ENCODE measurements at regions not wholly inside any gene's neighbourhood (a gene's known extent, or its start where the extent isn't known, plus 50 kb on each side); places are given as distances from the start of the nearest gene placed in this dataset.

- TF ChIP-seq TFDP2 (CRISPR knock-in tag; IDR thresholded peaks at IDR 0.05) (peak; percentile 52; the same call in 1 of the 2 replicates), GPN1 (CRISPR knock-in tag; IDR thresholded peaks at IDR 0.05; ENCODE audit: borderline replicate concordance) (no peak), GABPA (IDR thresholded peaks at IDR 0.05; ENCODE audit: low read depth, low read length) (peak; percentile 88), GABPA (CRISPR knock-in tag; IDR thresholded peaks at IDR 0.05; ENCODE audit: low read depth) (peak; percentile 97), ZNF570 (CRISPR knock-in tag; IDR thresholded peaks at IDR 0.05; ENCODE audit: borderline replicate concordance) (no peak), YEATS2 (CRISPR knock-in tag; IDR thresholded peaks at IDR 0.05; ENCODE audit: borderline replicate concordance) (peak; percentile 67; the same call in 1 of the 2 replicates), ZNF430 (CRISPR knock-in tag; IDR thresholded peaks at IDR 0.05) (0 out of 2 replicates have a peak, but pooled peaks have one; percentile 22), ZBTB3 (CRISPR knock-in tag; IDR thresholded peaks at IDR 0.05; ENCODE audit: borderline replicate concordance, low read depth) (peak; percentile 60; the same call in 1 of the 2 replicates)
These were observed 63.1 kb upstream of the IRF2 start (continued) for GRCh38 chr4:184537269-184538022.

- H3K79me2 ChIP-seq (ENCODE audit: insufficient read depth, low read length) = no peaks in the 10 kb centered on the region
- DNase-seq (ENCODE audit: low spot score) (no peak), ATAC-seq (no peak; the same call in 1 of the 3 replicates), FAIRE-seq (no peak)
- no peaks in the 10 kb centered on the region for H3K36me3 ChIP-seq (replicated peaks in 1 of 2; ENCODE audit: control insufficient read depth in 1 of 2, insufficient read depth in 2 of 2, low read length in 2 of 2)
- peak overlapping the region; percentile 49 for H2AFZ ChIP-seq (ENCODE audit: low read length)
- peak overlapping the region; percentile 93 for H3K4me2 ChIP-seq (ENCODE audit: low read depth, low read length)
- no peak for TF ChIP-seq ZNF598 (CRISPR knock-in tag; IDR thresholded peaks at IDR 0.05; ENCODE audit: borderline replicate concordance)
- TF ChIP-seq TFDP1 (CRISPR knock-in tag; IDR thresholded peaks at IDR 0.05; ENCODE audit: borderline replicate concordance) = no peak
- TF ChIP-seq GLI4 (CRISPR knock-in tag; IDR thresholded peaks at IDR 0.05; ENCODE audit: borderline replicate concordance) = 0 out of 2 replicates have a peak, but pooled peaks have one; percentile 18
- TF ChIP-seq SALL2 (CRISPR knock-in tag; IDR thresholded peaks at IDR 0.05) = no peak
- TF ChIP-seq PBX3 (CRISPR knock-in tag; IDR thresholded peaks at IDR 0.05; ENCODE audit: borderline replicate concordance) = no peak
- TF ChIP-seq SMAD9 (CRISPR knock-in tag; IDR thresholded peaks at IDR 0.05) = no peak
- TF ChIP-seq KDM2A (CRISPR knock-in tag; IDR thresholded peaks at IDR 0.05; ENCODE audit: borderline replicate concordance, low read depth) = no peak
- no peak for TF ChIP-seq ZNF569 (CRISPR knock-in tag; IDR thresholded peaks at IDR 0.05; ENCODE audit: borderline replicate concordance)
- TF ChIP-seq AHR (CRISPR knock-in tag; IDR thresholded peaks at IDR 0.05) = no peak
- peak overlapping the region; percentile 87 for H3K9ac ChIP-seq (ENCODE audit: insufficient read depth, low read depth, low read length)
- peak overlapping the region; percentile 71 for H3K27ac ChIP-seq (ENCODE audit: extremely low read length, insufficient read depth, low read length)
- no peaks in the 10 kb centered on the region; a peak in 1 of 5 replicates for H3K27me3 ChIP-seq (ENCODE audit: control insufficient read depth in 1 of 2, insufficient read depth in 2 of 2, low read length in 2 of 2)
- CTCF ChIA-PET (ENCODE audit: low intra/inter-chr PET ratio, low total read pairs) = interaction anchor here (3.3 kb wide), 1 partner anchor 273 kb away, joined by 34 read pairs; no protein-coding TSS in a partner anchor
- peaks cover 34% of the 10 kb centered on the region for H3K4me1 ChIP-seq (ENCODE audit: insufficient read depth, low read length)
- H4K20me1 ChIP-seq (ENCODE audit: insufficient read depth, low read length) = no peaks in the 10 kb centered on the region
- intact Hi-C loops (cut with micrococcal nuclease; ENCODE audit: unreplicated experiment) = loop anchor here (2.0 to 5.0 kb wide), 4 partner anchors 62 to 250 kb away; partner anchors contain the start of genes CASP3, IRF2 and PRIMPOL
- POLR2A ChIA-PET = interaction anchor here (0.8 to 1.9 kb wide), 16 partner anchors 10 to 432 kb away, joined by 3 to 15 read pairs (median 4); partner anchors contain the start of gene IRF2
- in situ Hi-C loops (cut with HindIII; ENCODE audit: extremely low pct_ligation_motif_present, low pct_unique_long_range_greater_than_20kb) = loop anchor here (5.0 kb wide), 1 partner anchor 270 kb away; no protein-coding TSS in a partner anchor
- H3K4me3 ChIP-seq (replicated peaks in 1 of 3; ENCODE audit: insufficient read depth in 1 of 3, low read depth in 2 of 3, low read length in 3 of 3) = peak overlapping the region; percentile 75 to 98 (median 87)
- WGBS (ENCODE audit: low lambda C conversion rate) = under 1% methylated on average over 5 of the region's 5 CpGs
- BruUV-seq (replicated peaks) = TSS peak; percentile 85
- H3K9me3 ChIP-seq (ENCODE audit: low read length) = no peaks in the 10 kb centered on the region
These were observed 62.5 kb upstream of the IRF2 start for GRCh38 chr4:184536881-184537248.

Measured in HepG2 (cell line).